ENCODE measurements at regions not wholly inside any gene's neighbourhood (a gene's known extent, or its start where the extent isn't known, plus 50 kb on each side); places are given as distances from the start of the nearest gene placed in this dataset.

- H3K36me3 ChIP-seq (ENCODE audit: control insufficient read depth, insufficient read depth, low read length) = no peaks in the 10 kb centered on the region
- no peak overlapping the region for H3K4me3 ChIP-seq
- ChIA-PET POLR2A (no interaction called here), CTCF (ENCODE audit: low intra/inter-chr PET ratio) (no interaction called here)
- 5% methylated on average over 5 of the region's 5 CpGs for WGBS (ENCODE audit: insufficient coverage, low coverage, missing lambda C conversion rate)
- TF ChIP-seq ESRRA (IDR thresholded peaks at IDR 0.05; ENCODE audit: borderline replicate concordance, low read depth) (no peak), KDM4B (IDR thresholded peaks at IDR 0.05; ENCODE audit: borderline replicate concordance in 2 of 2, low read depth in 1 of 2) (no peak), ELF2 (CRISPR knock-in tag; IDR thresholded peaks at IDR 0.05) (no peak), IRF9 (tag; IDR thresholded peaks at IDR 0.05) (no peak), MAZ (CRISPR knock-in tag; conservative IDR thresholded peaks at IDR 0.05 in 1 of 2, IDR thresholded peaks at IDR 0.05 in 1 of 2) (no peak)
- H2AFZ ChIP-seq (ENCODE audit: low read depth, low read length) = no peak overlapping the region
- no peak for ATAC-seq
- in situ Hi-C loops (cut with MboI) = no loop called here
- H3K27ac ChIP-seq (ENCODE audit: extremely low read depth, low read depth, low read length) = no peak overlapping the region
- no peak for FAIRE-seq
- H3K4me2 ChIP-seq (ENCODE audit: insufficient read depth, low read length) = no peak overlapping the region
- no peaks in the 10 kb centered on the region for H3K9me3 ChIP-seq (replicated peaks; ENCODE audit: control insufficient read depth, insufficient read depth, low read depth, low read length)
- H3K79me2 ChIP-seq (ENCODE audit: control insufficient read depth, insufficient read depth, low read length) = no peaks in the 10 kb centered on the region
- no peaks in the 10 kb centered on the region for H3K4me1 ChIP-seq (replicated peaks in 1 of 2; ENCODE audit: control insufficient read depth in 2 of 2, insufficient read depth in 2 of 2, low read length in 2 of 2)
- no TSS peak for BruUV-seq (replicated peaks)
- intact Hi-C loops (cut with micrococcal nuclease) = no loop called here
- H4K20me1 ChIP-seq (replicated peaks; ENCODE audit: control insufficient read depth, insufficient read depth, low read length) = no peaks in the 10 kb centered on the region
- no peaks in the 10 kb centered on the region for H3K27me3 ChIP-seq (ENCODE audit: control insufficient read depth in 2 of 2, insufficient read depth in 2 of 2, low read length in 2 of 2)
- H3K9me1 ChIP-seq (ENCODE audit: control insufficient read depth, insufficient read depth, low read length) = no peaks in the 10 kb centered on the region
- DNase-seq (ENCODE audit: extremely low read depth in 1 of 4, low spot score in 3 of 4) = no peak
- H3K9ac ChIP-seq (ENCODE audit: insufficient read depth in 1 of 2, low read depth in 2 of 2, low read length in 2 of 2) = no peak overlapping the region
Observed at GRCh38 chr13:75147946-75148345, 334.0 kb downstream of the TBC1D4 start.

- no TSS peak for BruUV-seq (replicated peaks)
- Histone ChIP-seq H2AFZ (ENCODE audit: low read depth, low read length) (no peak overlapping the region), H3K9me3 (replicated peaks; ENCODE audit: control insufficient read depth, insufficient read depth, low read depth, low read length) (no peaks in the 10 kb centered on the region), H4K20me1 (replicated peaks; ENCODE audit: control insufficient read depth, insufficient read depth, low read length) (no peaks in the 10 kb centered on the region), H3K4me1 (replicated peaks in 1 of 2; ENCODE audit: control insufficient read depth in 2 of 2, insufficient read depth in 2 of 2, low read length in 2 of 2) (no peaks in the 10 kb centered on the region), H3K4me3 (no peak overlapping the region), H3K36me3 (ENCODE audit: control insufficient read depth, insufficient read depth, low read length) (no peaks in the 10 kb centered on the region), H3K27me3 (ENCODE audit: control insufficient read depth in 2 of 2, insufficient read depth in 2 of 2, low read length in 2 of 2) (no peaks in the 10 kb centered on the region), H3K4me2 (ENCODE audit: insufficient read depth, low read length) (no peak overlapping the region), H3K9ac (ENCODE audit: insufficient read depth in 1 of 2, low read depth in 2 of 2, low read length in 2 of 2) (no peak overlapping the region), H3K79me2 (ENCODE audit: control insufficient read depth, insufficient read depth, low read length) (no peaks in the 10 kb centered on the region), H3K27ac (ENCODE audit: extremely low read depth, low read depth, low read length) (no peak overlapping the region), H3K9me1 (ENCODE audit: control insufficient read depth, insufficient read depth, low read length) (no peaks in the 10 kb centered on the region)
- ATAC-seq (no peak), DNase-seq (ENCODE audit: extremely low read depth in 1 of 4, low spot score in 3 of 4) (no peak), FAIRE-seq (no peak)
- intact Hi-C loops (cut with micrococcal nuclease) (no loop called here), in situ Hi-C loops (cut with MboI) (no loop called here)
- CTCF ChIA-PET (ENCODE audit: low intra/inter-chr PET ratio) = interaction anchor here (0.5 kb wide), 1 partner anchor 46 kb away, joined by 6 read pairs; no protein-coding TSS in a partner anchor
- WGBS (ENCODE audit: insufficient coverage, low coverage, missing lambda C conversion rate) = no CpG with 5 or more reads among the region's 1 CpG
- POLR2A ChIA-PET = no interaction called here
- TF ChIP-seq POLR2G (IDR thresholded peaks at IDR 0.05; ENCODE audit: low read depth, low read length) = no peak
- TF ChIP-seq E2F4 (CRISPR knock-in tag; IDR thresholded peaks at IDR 0.05; ENCODE audit: low read depth) = no peak
- TF ChIP-seq SMAD3 (CRISPR knock-in tag; conservative IDR thresholded peaks at IDR 0.05) = no peak
- TF ChIP-seq MAFF (IDR thresholded peaks at IDR 0.05; ENCODE audit: low read length) = no peak
- TF ChIP-seq ZFPM2 (CRISPR knock-in tag; IDR thresholded peaks at IDR 0.05) = no peak
- no peak for TF ChIP-seq MTA1 (IDR thresholded peaks at IDR 0.05; ENCODE audit: borderline replicate concordance)
- TF ChIP-seq HEY1 (CRISPR knock-in tag; IDR thresholded peaks at IDR 0.05; ENCODE audit: borderline replicate concordance) = no peak
- no peak for TF ChIP-seq PCBP2 (IDR thresholded peaks at IDR 0.05; ENCODE audit: low read depth, low read length, poor library complexity, severe bottlenecking)
- TF ChIP-seq ETV6 (IDR thresholded peaks at IDR 0.05; ENCODE audit: borderline replicate concordance in 1 of 2, low read depth in 2 of 2, low read length in 1 of 2) = no peak
- no peak for TF ChIP-seq ETV6 (CRISPR knock-in tag; IDR thresholded peaks at IDR 0.05; ENCODE audit: borderline replicate concordance)
Observed at GRCh38 chr13:75146436-75146835, 335.5 kb downstream of the TBC1D4 start.

Data from K562 (cell line).